ENCODE measurements at regions not wholly inside any gene's neighbourhood (a gene's known extent, or its start where the extent isn't known, plus 50 kb on each side); places are given as distances from the start of the nearest gene placed in this dataset.

DNA sequence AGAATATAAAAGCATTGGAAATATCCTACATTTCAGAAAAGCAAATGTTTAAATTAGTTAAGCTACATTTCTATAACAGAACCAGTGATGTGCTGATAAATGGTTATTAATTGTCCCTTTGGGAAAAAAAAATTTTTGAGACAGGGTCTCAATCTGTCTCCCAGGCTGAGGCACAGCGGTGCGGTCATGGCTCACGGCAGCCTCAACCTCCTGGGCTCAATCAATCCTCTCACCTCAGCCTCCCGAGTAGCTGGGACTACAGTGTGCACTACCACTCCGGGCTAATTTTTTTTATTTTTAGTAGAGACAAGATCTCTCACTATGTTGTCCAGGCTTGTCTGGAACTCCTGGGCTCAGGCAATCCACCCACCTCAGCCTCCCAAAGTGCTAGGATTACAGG lies 194.8 kb upstream of the SALL3 start:
- DNase-seq (ENCODE audit: low spot score, unreplicated experiment) = no peak
- Mint-ChIP-seq H3K27me3 (peaks cover 13% of the 10 kb centered on the region), H3K36me3 (ENCODE audit: insufficient read depth) (no peaks in the 10 kb centered on the region), H3K4me3 (ENCODE audit: low read depth) (no peak overlapping the region), H3K27ac (no peak overlapping the region), H3K9me3 (ENCODE audit: low read depth) (no peaks in the 10 kb centered on the region), H3K4me1 (ENCODE audit: low read depth) (no peaks in the 10 kb centered on the region)
- no peak for TF ChIP-seq CTCF (IDR thresholded peaks at IDR 0.05; ENCODE audit: unreplicated experiment)

GRCh38 chr18:78785706-78786105 lies 193.9 kb upstream of the SALL3 start:
- H3K4me3 Mint-ChIP-seq (ENCODE audit: low read depth) = no peak overlapping the region
- no peaks in the 10 kb centered on the region for H3K9me3 Mint-ChIP-seq (ENCODE audit: low read depth)
- TF ChIP-seq CTCF (IDR thresholded peaks at IDR 0.05; ENCODE audit: unreplicated experiment) = no peak
- no peaks in the 10 kb centered on the region for H3K36me3 Mint-ChIP-seq (ENCODE audit: insufficient read depth)
- no peak overlapping the region for H3K27ac Mint-ChIP-seq
- DNase-seq (ENCODE audit: low spot score, unreplicated experiment) = no peak
- H3K27me3 Mint-ChIP-seq = peaks cover 17% of the 10 kb centered on the region
- H3K4me1 Mint-ChIP-seq (ENCODE audit: low read depth) = no peaks in the 10 kb centered on the region

DNA sequence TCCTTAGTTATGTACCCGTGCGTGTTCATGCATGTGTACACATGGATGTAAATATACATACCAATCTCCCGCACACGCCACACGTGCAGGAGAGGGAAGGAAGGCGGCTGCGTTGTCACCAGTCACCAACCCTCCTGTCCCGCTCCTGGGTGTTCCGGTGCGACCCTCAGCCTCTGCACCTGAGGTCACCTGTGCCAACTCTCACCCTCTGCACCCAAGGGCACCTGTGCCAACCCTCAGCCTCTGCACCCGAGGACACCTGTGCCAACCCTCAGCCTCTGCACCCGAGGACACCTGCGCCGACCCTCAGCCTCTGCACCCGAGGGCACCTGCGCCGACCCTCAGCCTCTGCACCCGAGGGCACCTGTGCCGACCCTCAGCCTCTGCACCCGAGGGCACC lies 192.8 kb upstream of the SALL3 start:
- peaks cover 24% of the 10 kb centered on the region for H3K27me3 Mint-ChIP-seq
- no peaks in the 10 kb centered on the region for H3K36me3 Mint-ChIP-seq (ENCODE audit: insufficient read depth)
- no peak overlapping the region for H3K27ac Mint-ChIP-seq
- H3K9me3 Mint-ChIP-seq (ENCODE audit: low read depth) = no peaks in the 10 kb centered on the region
- H3K4me1 Mint-ChIP-seq (ENCODE audit: low read depth) = no peaks in the 10 kb centered on the region
- H3K4me3 Mint-ChIP-seq (ENCODE audit: low read depth) = no peak overlapping the region
- no peak for DNase-seq (ENCODE audit: low spot score, unreplicated experiment)
- no peak for TF ChIP-seq CTCF (IDR thresholded peaks at IDR 0.05; ENCODE audit: unreplicated experiment)

DNA sequence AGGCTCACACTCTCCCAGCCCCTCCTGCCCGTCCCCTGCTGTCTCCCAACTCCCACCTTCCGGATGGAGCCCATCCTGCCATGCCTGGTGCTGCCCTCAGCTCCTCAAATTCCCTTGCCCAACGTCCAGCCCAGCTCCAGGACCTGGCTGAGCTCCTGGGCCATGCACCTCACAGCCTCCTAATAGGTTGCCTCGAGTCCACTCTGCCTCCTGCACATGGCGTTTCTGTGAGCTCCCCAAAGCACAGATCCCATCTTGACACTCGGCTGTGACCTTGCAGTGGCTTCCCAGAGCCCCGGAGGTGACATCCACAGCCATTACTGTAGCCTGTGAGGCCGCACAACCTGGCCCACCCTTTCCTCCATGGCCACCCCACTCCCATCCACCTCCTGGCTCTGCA lies 191.9 kb upstream of the SALL3 start:
- H3K27me3 Mint-ChIP-seq = peaks cover 30% of the 10 kb centered on the region
- no peaks in the 10 kb centered on the region for H3K4me1 Mint-ChIP-seq (ENCODE audit: low read depth)
- H3K4me3 Mint-ChIP-seq (ENCODE audit: low read depth) = no peak overlapping the region

DNA sequence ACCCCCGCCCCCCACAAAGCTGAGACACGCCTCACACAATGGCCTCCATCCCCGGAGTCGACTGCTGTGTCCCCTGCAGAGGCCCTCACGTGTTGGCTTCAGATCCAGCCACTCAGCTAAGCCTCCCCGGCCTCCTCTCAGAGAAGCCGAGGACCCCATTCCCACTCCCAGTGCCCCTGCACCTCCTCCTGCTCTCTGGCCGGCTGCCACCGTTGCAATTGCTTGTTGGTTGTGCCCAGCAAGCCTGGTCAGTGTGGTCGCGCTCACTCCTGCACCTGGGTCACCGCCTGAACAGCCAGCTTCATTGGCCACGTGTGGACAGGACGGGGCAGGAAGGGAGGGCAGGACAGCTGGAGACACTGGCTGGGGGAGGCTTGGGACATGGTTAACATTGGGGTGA lies 191.5 kb upstream of the SALL3 start:
- H3K9me3 Mint-ChIP-seq (ENCODE audit: low read depth) = no peaks in the 10 kb centered on the region
- H3K27ac Mint-ChIP-seq = no peak overlapping the region
- no peak for DNase-seq (ENCODE audit: low spot score, unreplicated experiment)
- no peak overlapping the region for H3K4me3 Mint-ChIP-seq (ENCODE audit: low read depth)
- no peaks in the 10 kb centered on the region for H3K4me1 Mint-ChIP-seq (ENCODE audit: low read depth)
- no peak for TF ChIP-seq CTCF (IDR thresholded peaks at IDR 0.05; ENCODE audit: unreplicated experiment)
- peaks cover 31% of the 10 kb centered on the region for H3K27me3 Mint-ChIP-seq
- H3K36me3 Mint-ChIP-seq (ENCODE audit: insufficient read depth) = no peaks in the 10 kb centered on the region

More for the DNA sequence above, 191.9 kb upstream of the SALL3 start:
- Mint-ChIP-seq H3K9me3 (ENCODE audit: low read depth) (no peaks in the 10 kb centered on the region), H3K36me3 (ENCODE audit: insufficient read depth) (no peaks in the 10 kb centered on the region), H3K27ac (no peak overlapping the region)
- DNase-seq (ENCODE audit: low spot score, unreplicated experiment) = no peak
- TF ChIP-seq CTCF (IDR thresholded peaks at IDR 0.05; ENCODE audit: unreplicated experiment) = no peak
